GM06990 (cell line): ENCODE measurements at regions not wholly inside any gene's neighbourhood (a gene's known extent, or its start where the extent isn't known, plus 50 kb on each side); places are given as distances from the start of the nearest gene placed in this dataset.

Experiments used
- DNase-seq: peaks from one replicate; pipeline ENCODE4 v3.0.0-alpha.2; 2011; ENCODE audit not compliant: insufficient read length; ENCODE audit errors: extremely low read depth
- H3K27me3 ChIP-seq: replicated peaks from 2 replicates; pipeline ENCODE4 v1.6.0; 2011; ENCODE audit warnings: low read length; ENCODE audit not compliant: control insufficient read depth, insufficient read depth
- H3K36me3 ChIP-seq: 2 replicates; pipeline ENCODE4 v1.5.1; 2011; ENCODE audit warnings: low read length; ENCODE audit not compliant: control insufficient read depth, insufficient read depth
- H3K4me3 ChIP-seq: replicated peaks from 2 replicates; pipeline ENCODE4 v1.5.1; 2011; ENCODE audit warnings: low read depth, mild to moderate bottlenecking, control low read depth, low read length
- CTCF ChIP-seq: IDR thresholded peaks from 2 replicates; pipeline ENCODE4 v1.5.1; 2011; ENCODE audit warnings: low read length, control low read depth, mild to moderate bottlenecking, inconsistent platforms; ENCODE audit not compliant: insufficient read depth, poor library complexity, severe bottlenecking

GRCh38 chr10:91700273-91700672 is 67.4 kb upstream of the PPP1R3C start:
- DNase-seq = no peak
- H3K4me3 ChIP-seq = no peak overlapping the region
- no peak for TF ChIP-seq CTCF
- H3K36me3 ChIP-seq = no peaks in the 10 kb centered on the region
- no peaks in the 10 kb centered on the region; the same call in 1 of the 2 replicates for H3K27me3 ChIP-seq

GRCh38 chr10:91698258-91698657 is 65.4 kb upstream of the PPP1R3C start:
- H3K27me3 ChIP-seq = no peaks in the 10 kb centered on the region; the same call in 1 of the 2 replicates
- H3K36me3 ChIP-seq = no peaks in the 10 kb centered on the region
- DNase-seq = no peak
- TF ChIP-seq CTCF = no peak
- H3K4me3 ChIP-seq = no peak overlapping the region

GRCh38 chr10:91694170-91694794 is 61.4 kb upstream of the PPP1R3C start:
- H3K4me3 ChIP-seq = no peak overlapping the region
- H3K27me3 ChIP-seq = no peaks in the 10 kb centered on the region; the same call in 1 of the 2 replicates
- no peak for DNase-seq
- peak; percentile 69 for TF ChIP-seq CTCF
- H3K36me3 ChIP-seq = no peaks in the 10 kb centered on the region

- Histone ChIP-seq H3K36me3 (no peaks in the 10 kb centered on the region), H3K4me3 (no peak overlapping the region), H3K27me3 (no peaks in the 10 kb centered on the region)
- no peak for TF ChIP-seq CTCF
- DNase-seq = no peak
Observed at GRCh38 chr10:91691981-91692380, 59.1 kb upstream of the PPP1R3C start.

GRCh38 chr10:91690996-91691676 is 58.3 kb upstream of the PPP1R3C start:
- Histone ChIP-seq H3K27me3 (no peaks in the 10 kb centered on the region), H3K4me3 (no peak overlapping the region), H3K36me3 (no peaks in the 10 kb centered on the region)
- no peak for TF ChIP-seq CTCF
- no peak for DNase-seq

GRCh38 chr10:91690412-91690811 is 57.5 kb upstream of the PPP1R3C start:
- DNase-seq = no peak
- no peak for TF ChIP-seq CTCF
- Histone ChIP-seq H3K36me3 (no peaks in the 10 kb centered on the region), H3K27me3 (no peaks in the 10 kb centered on the region), H3K4me3 (no peak overlapping the region)
